Superior temporal gyrus (tissue), 1 donor: ENCODE measurements at regions not wholly inside any gene's neighbourhood (a gene's known extent, or its start where the extent isn't known, plus 50 kb on each side); places are given as distances from the start of the nearest gene placed in this dataset.
"Not testable (repeated sequence)": the region's sequence is repeated elsewhere in the genome, so short reads cannot be mapped to it uniquely, and the experiment has no call there.

Experiments
- DNase-seq: peaks from one replicate; pipeline ENCODE4 v3.0.0-alpha.2; 2016; ENCODE audit errors: extremely low spot score

- peak; percentile 85 for DNase-seq
Observed at GRCh38 chr10:85318809-85319807, 990.7 kb downstream of the CCSER2 start.

GRCh38 chr10:85319826-85320225 lies 991.4 kb downstream of the CCSER2 start:
- peak; percentile 79 for DNase-seq

- DNase-seq: no peak
Observed at GRCh38 chr10:85333594-85333993, 1005.2 kb downstream of the CCSER2 start.

GRCh38 chr10:85362401-85362800 lies 1004.2 kb downstream of the GRID1 start:
- no peak for DNase-seq

- no peak for DNase-seq
Observed at GRCh38 chr10:85377029-85377806, 989.4 kb downstream of the GRID1 start.

GRCh38 chr10:85379338-85379737 lies 987.3 kb downstream of the GRID1 start:
- no peak for DNase-seq

- no peak for DNase-seq
Observed at GRCh38 chr10:85400981-85401695, 965.5 kb downstream of the GRID1 start.

- DNase-seq: no peak
Observed at GRCh38 chr10:85402541-85402940, 964.1 kb downstream of the GRID1 start.

- no peak for DNase-seq
Observed at GRCh38 chr10:85407088-85407487, 959.5 kb downstream of the GRID1 start.

GRCh38 chr10:85408388-85408787 lies 958.2 kb downstream of the GRID1 start:
- no peak for DNase-seq

- DNase-seq: not testable (repeated sequence)
Observed at GRCh38 chr10:85410586-85410985, 956.0 kb downstream of the GRID1 start.

GRCh38 chr10:85413570-85413969 lies 953.0 kb downstream of the GRID1 start:
- no peak for DNase-seq

- DNase-seq: no peak
Observed at GRCh38 chr10:85420501-85421191, 945.9 kb downstream of the GRID1 start.

- no peak for DNase-seq
Observed at GRCh38 chr10:85421421-85421820, 945.2 kb downstream of the GRID1 start.

GRCh38 chr10:85429126-85429525 lies 937.5 kb downstream of the GRID1 start:
- DNase-seq: no peak

- DNase-seq: no peak
Observed at GRCh38 chr10:85430991-85431390, 935.6 kb downstream of the GRID1 start.

GRCh38 chr10:85433248-85433647 lies 933.3 kb downstream of the GRID1 start:
- no peak for DNase-seq

- no peak for DNase-seq
Observed at GRCh38 chr10:85444868-85445267, 921.7 kb downstream of the GRID1 start.

GRCh38 chr10:85445702-85446101 lies 920.9 kb downstream of the GRID1 start:
- DNase-seq: no peak

GRCh38 chr10:85446827-85447226 lies 919.8 kb downstream of the GRID1 start:
- no peak for DNase-seq

GRCh38 chr10:85447690-85448089 lies 918.9 kb downstream of the GRID1 start:
- DNase-seq: no peak
